Gastrocnemius medialis (tissue), 4 donors: ENCODE measurements at regions not wholly inside any gene's neighbourhood (a gene's known extent, or its start where the extent isn't known, plus 50 kb on each side); places are given as distances from the start of the nearest gene placed in this dataset.

Source experiments
- ATAC-seq, 2 donors: fragments of 150-250 bp; one replicate each; pipeline ENCODE4 v1.9.1; 2016
- DNase-seq, 2 donors: peaks; one replicate each; pipeline ENCODE4 v3.0.0-alpha.2; 2019
- H3K27ac ChIP-seq, 4 donors: fragments of 200-600 bp; sonication (generic); 1 replicate in 1 of 4; 2 replicates in 3 of 4; pipeline ENCODE4 v1.5.1; 2016 to 2018; ENCODE audit warnings: mild to moderate bottlenecking in 2 of 4, moderate library complexity in 1 of 4
- H3K27me3 ChIP-seq, 3 donors: fragments of 200-600 bp; sonication (generic) in 2 of 3; 1 replicate in 1 of 3; 2 replicates in 2 of 3; pipeline versions ENCODE4 v1.5.1 to v1.6.0; 2016 to 2019; ENCODE audit warnings: mild to moderate bottlenecking in 1 of 3, moderate library complexity in 1 of 3
- H3K36me3 ChIP-seq, 2 donors: fragments of 200-600 bp; sonication (generic) in 1 of 2; one replicate each; pipeline ENCODE4 v1.5.1; 2017 to 2018
- H3K4me1 ChIP-seq, 2 donors: fragments of 200-600 bp; sonication (generic) in 1 of 2; one replicate each; pipeline ENCODE4 v1.5.1; 2016 to 2017; ENCODE audit warnings: mild to moderate bottlenecking in 2 of 2
- H3K4me3 ChIP-seq, 4 donors: fragments of 200-600 bp; sonication (generic) in 3 of 4; 1 replicate in 1 of 4; 2 replicates in 3 of 4; pipeline ENCODE4 v1.5.1; 2016 to 2019; ENCODE audit warnings: mild to moderate bottlenecking in 2 of 4
- H3K9me3 ChIP-seq, 3 donors: fragments of 200-600 bp; sonication (generic) in 2 of 3; 1 replicate in 1 of 3; 2 replicates in 2 of 3; pipeline ENCODE4 v1.5.1; 2016 to 2019
- CTCF ChIP-seq, 5 experiments: fragments of 450-650 bp in 3 of 5; fragments of 200-600 bp in 2 of 5; sonication (generic) in 2 of 5; IDR thresholded peaks in 4 of 5; conservative IDR thresholded peaks in 1 of 5; 1 replicate in 4 of 5; 2 replicates in 1 of 5; pipeline ENCODE4 v1.5.1; 2016 to 2019; ENCODE audit warnings: antibody characterized with exemption in 5 of 5, mild to moderate bottlenecking in 3 of 5, moderate library complexity in 3 of 5
- POLR2A ChIP-seq, 2 donors: fragments of 450-650 bp; IDR thresholded peaks; one replicate each; pipeline ENCODE4 v1.6.1; 2017; ENCODE audit warnings: antibody characterized with exemption in 2 of 2, mild to moderate bottlenecking in 2 of 2, moderate library complexity in 2 of 2
- in situ Hi-C, 4 donors: fragments of 200-750 bp; cut with MboI; loops; one replicate each; pipeline versions ENCODE4 v1.15.0 to v1.8.0; 2017; ENCODE audit warnings: low sequenced_read_pairs in 4 of 4
- intact Hi-C: fragments of 100-400 bp; cut with DNase I; formaldehyde crosslinking; loops from one replicate; pipeline ENCODE4 v1.15.1; 2023; ENCODE audit warnings: low total_unique reads

- intact Hi-C loops, result no loop called here
- Histone ChIP-seq H3K4me1 (no peaks in the 10 kb centered on the region), H3K9me3 (no peaks in the 10 kb centered on the region), H3K36me3 (no peaks in the 10 kb centered on the region), H3K27me3 (no peaks in the 10 kb centered on the region), H3K4me3 (no peak overlapping the region), H3K27ac (no peak overlapping the region)
- in situ Hi-C loops, result no loop called here
- DNase-seq (no peak), ATAC-seq (no peak)
- no peak for TF ChIP-seq POLR2A (IDR thresholded peaks at IDR 0.05)
- no peak for TF ChIP-seq CTCF (IDR thresholded peaks at IDR 0.05 in 4 of 5, conservative IDR thresholded peaks at IDR 0.05 in 1 of 5)
Measured at GRCh38 chr7:34401776-34402175, 256.2 kb upstream of the NPSR1 start.

- no peak overlapping the region for H3K27ac ChIP-seq
- H3K4me3 ChIP-seq, result no peak overlapping the region
- no peaks in the 10 kb centered on the region for H3K27me3 ChIP-seq
- ATAC-seq (no peak), DNase-seq (no peak)
- H3K9me3 ChIP-seq, result no peaks in the 10 kb centered on the region
- intact Hi-C loops (no loop called here), in situ Hi-C loops (no loop called here)
- TF ChIP-seq CTCF (IDR thresholded peaks at IDR 0.05 in 4 of 5, conservative IDR thresholded peaks at IDR 0.05 in 1 of 5), result no peak
- TF ChIP-seq POLR2A (IDR thresholded peaks at IDR 0.05), result no peak
- H3K36me3 ChIP-seq, result no peaks in the 10 kb centered on the region
- H3K4me1 ChIP-seq, result no peaks in the 10 kb centered on the region
Measured at GRCh38 chr7:34406848-34407530, 251.0 kb upstream of the NPSR1 start.

- no peaks in the 10 kb centered on the region for H3K4me1 ChIP-seq
- H3K9me3 ChIP-seq, result no peaks in the 10 kb centered on the region
- intact Hi-C loops, result no loop called here
- no peak overlapping the region for H3K4me3 ChIP-seq
- in situ Hi-C loops, result no loop called here
- no peak overlapping the region for H3K27ac ChIP-seq
- TF ChIP-seq POLR2A (IDR thresholded peaks at IDR 0.05) (no peak), CTCF (IDR thresholded peaks at IDR 0.05 in 4 of 5, conservative IDR thresholded peaks at IDR 0.05 in 1 of 5) (no peak)
- no peaks in the 10 kb centered on the region for H3K27me3 ChIP-seq
- no peak for DNase-seq
- no peaks in the 10 kb centered on the region for H3K36me3 ChIP-seq
- ATAC-seq, result no peak
Measured at GRCh38 chr7:34407586-34407985, 250.4 kb upstream of the NPSR1 start.

GRCh38 chr7:34417781-34418180 lies 240.2 kb upstream of the NPSR1 start:
- DNase-seq (no peak), ATAC-seq (no peak)
- H3K4me3 ChIP-seq, result no peak overlapping the region
- intact Hi-C loops (no loop called here), in situ Hi-C loops (no loop called here)
- H3K36me3 ChIP-seq, result no peaks in the 10 kb centered on the region
- TF ChIP-seq CTCF (IDR thresholded peaks at IDR 0.05 in 4 of 5, conservative IDR thresholded peaks at IDR 0.05 in 1 of 5) (no peak), POLR2A (IDR thresholded peaks at IDR 0.05) (no peak)
- no peaks in the 10 kb centered on the region for H3K4me1 ChIP-seq
- no peaks in the 10 kb centered on the region for H3K27me3 ChIP-seq
- no peaks in the 10 kb centered on the region for H3K9me3 ChIP-seq
- H3K27ac ChIP-seq, result no peak overlapping the region

GRCh38 chr7:34421526-34421925 lies 236.5 kb upstream of the NPSR1 start:
- in situ Hi-C loops, result no loop called here
- H3K36me3 ChIP-seq, result no peaks in the 10 kb centered on the region
- no peaks in the 10 kb centered on the region for H3K27me3 ChIP-seq
- DNase-seq (no peak), ATAC-seq (no peak)
- H3K4me3 ChIP-seq, result no peak overlapping the region
- intact Hi-C loops, result no loop called here
- TF ChIP-seq CTCF (IDR thresholded peaks at IDR 0.05 in 4 of 5, conservative IDR thresholded peaks at IDR 0.05 in 1 of 5) (no peak), POLR2A (IDR thresholded peaks at IDR 0.05) (no peak)
- no peak overlapping the region for H3K27ac ChIP-seq
- no peaks in the 10 kb centered on the region for H3K4me1 ChIP-seq
- no peaks in the 10 kb centered on the region for H3K9me3 ChIP-seq
